Body of pancreas (tissue), 4 donors: ENCODE measurements at regions not wholly inside any gene's neighbourhood (a gene's known extent, or its start where the extent isn't known, plus 50 kb on each side); places are given as distances from the start of the nearest gene placed in this dataset.

Experiments
- ATAC-seq: fragments of 150-250 bp; one replicate; pipeline ENCODE4 v1.9.1; 2016
- DNase-seq, 4 donors: peaks; one replicate each; pipeline ENCODE4 v3.0.0-alpha.2; 2019
- H3K27ac ChIP-seq, 4 donors: fragments of 200-600 bp; sonication (generic); 1 replicate in 3 of 4; 2 replicates in 1 of 4; pipeline versions ENCODE4 v1.5.1 to v1.6.1; 2016 to 2019; ENCODE audit warnings: mild to moderate bottlenecking in 1 of 4, mixed read lengths in 1 of 4, moderate library complexity in 1 of 4
- H3K27me3 ChIP-seq, 2 donors: fragments of 200-600 bp; sonication (generic); one replicate each; pipeline ENCODE4 v1.6.0; 2016; ENCODE audit warnings: mild to moderate bottlenecking in 1 of 2
- H3K36me3 ChIP-seq, 2 donors: fragments of 200-600 bp; sonication (generic); replicated peaks in 1 of 2; 2 replicates each; pipeline ENCODE4 v1.5.1; 2016; ENCODE audit warnings: low read depth in 2 of 2; ENCODE audit not compliant: insufficient read depth in 1 of 2
- H3K4me1 ChIP-seq: fragments of 200-600 bp; sonication (generic); one replicate; pipeline ENCODE4 v1.6.0; 2016
- H3K4me3 ChIP-seq, 2 donors: fragments of 200-600 bp; sonication (generic); 1 replicate in 1 of 2; 2 replicates in 1 of 2; pipeline ENCODE4 v1.5.1; 2016 to 2019
- H3K9me3 ChIP-seq, 3 donors: fragments of 200-600 bp; sonication (generic); 1 replicate in 2 of 3; 2 replicates in 1 of 3; pipeline ENCODE4 v1.5.1; 2016
- POLR2A ChIP-seq, 3 donors: fragments of 450-650 bp; IDR thresholded peaks; one replicate each; pipeline ENCODE4 v1.6.1; 2016; ENCODE audit warnings: antibody characterized with exemption in 3 of 3, mild to moderate bottlenecking in 2 of 3
- WGBS, 2 donors: methylation state at CpG; one replicate each; pipeline ENCODE4 v1.1.5; 2017; 5-methylcytosine and 5-hydroxymethylcytosine counted together
- intact Hi-C: fragments of 100-400 bp; cut with DNase I; formaldehyde crosslinking; loops from one replicate; pipeline ENCODE4 v1.15.1; 2023
- TF ChIP-seq, protein P1 (sequence below), 7 experiments: fragments of 450-650 bp in 4 of 7; fragments of 200-600 bp in 3 of 7; sonication (generic) in 3 of 7; IDR thresholded peaks; one replicate each; pipeline ENCODE4 v1.5.1; 2016 to 2019; ENCODE audit warnings: antibody characterized with exemption in 7 of 7

DNA sequence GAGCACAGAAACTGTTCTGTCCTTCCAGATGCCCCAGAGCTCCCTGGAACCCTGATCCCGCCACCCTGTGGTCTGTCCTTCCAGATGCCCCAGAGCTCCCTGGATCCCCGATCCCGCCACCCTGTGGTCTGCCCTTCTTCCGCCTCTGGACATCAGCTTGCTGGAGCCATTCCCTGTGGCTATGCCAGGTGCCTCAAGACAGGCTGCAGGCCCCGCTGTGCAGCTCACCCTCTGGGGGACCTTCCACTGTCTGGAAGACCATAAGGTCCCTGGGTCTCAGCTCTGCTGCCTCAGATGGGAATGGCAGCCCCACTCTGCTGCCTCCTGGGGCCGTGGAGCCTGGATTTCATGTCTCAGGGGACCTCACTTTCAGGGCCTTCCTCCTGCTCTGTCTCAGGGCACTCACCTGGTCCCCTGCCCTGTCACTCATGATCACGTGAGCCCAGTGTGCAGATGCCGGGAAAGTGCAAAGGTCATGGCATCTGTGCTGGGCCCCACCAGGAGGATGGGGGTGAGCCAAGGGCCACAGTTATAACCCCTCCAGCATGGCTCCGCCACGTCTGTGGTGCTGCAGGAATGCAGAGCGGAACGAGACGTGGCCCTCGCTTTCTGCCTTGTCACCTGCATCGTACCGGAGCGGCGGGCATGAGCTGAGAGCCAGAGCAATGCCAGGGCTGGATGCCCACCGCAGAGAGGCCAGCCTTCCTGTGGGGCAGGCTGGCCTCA lies 1520.7 kb downstream of the BRD1 start:
- H3K27ac ChIP-seq, result no peak overlapping the region
- intact Hi-C loops, result no loop called here
- TF ChIP-seq, protein P1, sequence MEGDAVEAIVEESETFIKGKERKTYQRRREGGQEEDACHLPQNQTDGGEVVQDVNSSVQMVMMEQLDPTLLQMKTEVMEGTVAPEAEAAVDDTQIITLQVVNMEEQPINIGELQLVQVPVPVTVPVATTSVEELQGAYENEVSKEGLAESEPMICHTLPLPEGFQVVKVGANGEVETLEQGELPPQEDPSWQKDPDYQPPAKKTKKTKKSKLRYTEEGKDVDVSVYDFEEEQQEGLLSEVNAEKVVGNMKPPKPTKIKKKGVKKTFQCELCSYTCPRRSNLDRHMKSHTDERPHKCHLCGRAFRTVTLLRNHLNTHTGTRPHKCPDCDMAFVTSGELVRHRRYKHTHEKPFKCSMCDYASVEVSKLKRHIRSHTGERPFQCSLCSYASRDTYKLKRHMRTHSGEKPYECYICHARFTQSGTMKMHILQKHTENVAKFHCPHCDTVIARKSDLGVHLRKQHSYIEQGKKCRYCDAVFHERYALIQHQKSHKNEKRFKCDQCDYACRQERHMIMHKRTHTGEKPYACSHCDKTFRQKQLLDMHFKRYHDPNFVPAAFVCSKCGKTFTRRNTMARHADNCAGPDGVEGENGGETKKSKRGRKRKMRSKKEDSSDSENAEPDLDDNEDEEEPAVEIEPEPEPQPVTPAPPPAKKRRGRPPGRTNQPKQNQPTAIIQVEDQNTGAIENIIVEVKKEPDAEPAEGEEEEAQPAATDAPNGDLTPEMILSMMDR (IDR thresholded peaks at IDR 0.05), result no peak
- TF ChIP-seq POLR2A (IDR thresholded peaks at IDR 0.05), result no peak
- H3K4me3 ChIP-seq, result no peak overlapping the region
- H3K4me1 ChIP-seq, result no peaks in the 10 kb centered on the region
- WGBS, 2 donors, result 62 to 65% methylated on average over 7 to 18 of the region's 19 CpGs
- no peaks in the 10 kb centered on the region for H3K9me3 ChIP-seq
- no peaks in the 10 kb centered on the region for H3K36me3 ChIP-seq
- ATAC-seq, result no peak
- DNase-seq, result no peak
- no peaks in the 10 kb centered on the region for H3K27me3 ChIP-seq

DNA sequence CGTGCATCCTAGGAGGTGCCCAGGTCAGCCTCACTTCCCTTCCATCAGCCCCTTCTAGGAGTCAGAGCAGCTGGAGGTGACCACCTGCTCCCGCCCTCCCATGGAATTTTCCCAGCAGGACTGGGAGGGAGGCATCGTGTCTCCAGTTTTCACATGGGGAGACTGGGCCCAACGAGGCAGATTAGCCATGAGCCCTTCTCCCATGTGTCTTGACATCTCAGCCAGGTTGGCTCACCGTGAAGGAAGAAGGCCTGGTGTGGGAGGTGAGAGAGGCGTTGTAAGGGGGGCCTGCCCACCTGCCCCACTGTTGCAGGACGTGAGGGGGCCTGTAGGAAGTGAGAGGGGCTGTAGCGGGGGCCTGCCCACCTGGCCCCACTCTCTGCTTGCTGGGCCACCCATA lies 1521.4 kb downstream of the BRD1 start:
- no peaks in the 10 kb centered on the region for H3K27me3 ChIP-seq
- intact Hi-C loops, result no loop called here
- 60 to 67% methylated on average over 8 of the region's 8 CpGs for WGBS, 2 donors

GRCh38 chr22:48305726-48306235 lies 1521.9 kb downstream of the BRD1 start:
- DNase-seq (no peak), ATAC-seq (no peak)
- Histone ChIP-seq H3K27ac (no peak overlapping the region), H3K36me3 (no peaks in the 10 kb centered on the region), H3K4me3 (no peak overlapping the region), H3K4me1 (no peaks in the 10 kb centered on the region), H3K27me3 (no peaks in the 10 kb centered on the region), H3K9me3 (no peaks in the 10 kb centered on the region)
- TF ChIP-seq, protein P1 (IDR thresholded peaks at IDR 0.05), result no peak
- TF ChIP-seq POLR2A (IDR thresholded peaks at IDR 0.05), result no peak
- 58 to 63% methylated on average over 12 to 14 of the region's 14 CpGs for WGBS, 2 donors
- intact Hi-C loops, result no loop called here

More for the DNA sequence above, 1521.4 kb downstream of the BRD1 start:
- Histone ChIP-seq H3K4me1 (no peaks in the 10 kb centered on the region), H3K36me3 (no peaks in the 10 kb centered on the region), H3K27ac (no peak overlapping the region), H3K9me3 (no peaks in the 10 kb centered on the region), H3K4me3 (no peak overlapping the region)
- TF ChIP-seq POLR2A (IDR thresholded peaks at IDR 0.05), result no peak
- TF ChIP-seq, protein P1 (IDR thresholded peaks at IDR 0.05), result no peak
- ATAC-seq (no peak), DNase-seq (no peak)

GRCh38 chr22:48303369-48303725 lies 1524.3 kb downstream of the BRD1 start:
- ATAC-seq (no peak), DNase-seq (no peak)
- intact Hi-C loops, result no loop called here
- no peaks in the 10 kb centered on the region for H3K27me3 ChIP-seq
- no peaks in the 10 kb centered on the region for H3K36me3 ChIP-seq
- no peaks in the 10 kb centered on the region for H3K4me1 ChIP-seq
- no peaks in the 10 kb centered on the region for H3K9me3 ChIP-seq
- WGBS, 2 donors, result 41 to 61% methylated on average over 5 of the region's 5 CpGs
- TF ChIP-seq, protein P1 (IDR thresholded peaks at IDR 0.05), result no peak
- TF ChIP-seq POLR2A (IDR thresholded peaks at IDR 0.05), result no peak
- H3K4me3 ChIP-seq, result no peak overlapping the region
- no peak overlapping the region for H3K27ac ChIP-seq
